Breast epithelium (tissue), 4 donors: ENCODE measurements at regions not wholly inside any gene's neighbourhood (a gene's known extent, or its start where the extent isn't known, plus 50 kb on each side); places are given as distances from the start of the nearest gene placed in this dataset.

Source experiments
- DNase-seq, 2 donors: peaks; one replicate each; pipeline ENCODE4 v3.0.0-alpha.2; 2019; ENCODE audit warnings: low spot score in 2 of 2
- H3K27ac ChIP-seq, 2 donors: fragments of 200-600 bp; sonication (generic) in 1 of 2; one replicate each; pipeline ENCODE4 v1.5.1; 2016 to 2019; ENCODE audit warnings: mild to moderate bottlenecking in 1 of 2
- H3K27me3 ChIP-seq, 2 donors: fragments of 200-600 bp; sonication (generic) in 1 of 2; one replicate each; pipeline versions ENCODE4 v1.5.1 to v1.6.0; 2017 to 2019; ENCODE audit warnings: control low read depth in 1 of 2, mild to moderate bottlenecking in 1 of 2
- H3K36me3 ChIP-seq: fragments of 200-600 bp; one replicate; pipeline ENCODE4 v1.5.1; 2019
- H3K4me1 ChIP-seq, 2 donors: fragments of 200-600 bp; sonication (generic); one replicate each; pipeline ENCODE4 v1.5.1; 2016 to 2019; ENCODE audit warnings: control low read depth in 1 of 2
- H3K4me3 ChIP-seq, 3 donors: fragments of 200-600 bp; sonication (generic); 1 replicate in 2 of 3; 2 replicates in 1 of 3; pipeline ENCODE4 v1.5.1; 2016 to 2019; ENCODE audit warnings: mild to moderate bottlenecking in 3 of 3, moderate library complexity in 2 of 3
- H3K9me3 ChIP-seq, 2 donors: fragments of 200-600 bp; sonication (generic) in 1 of 2; one replicate each; pipeline ENCODE4 v1.5.1; 2016 to 2019; ENCODE audit warnings: control low read depth in 1 of 2
- CTCF ChIP-seq, 3 donors: fragments of 450-650 bp; IDR thresholded peaks; one replicate each; pipeline ENCODE4 v1.5.1; 2016 to 2017; ENCODE audit warnings: antibody characterized with exemption in 3 of 3, mild to moderate bottlenecking in 3 of 3, moderate library complexity in 3 of 3
- POLR2A ChIP-seq: fragments of 450-650 bp; IDR thresholded peaks from one replicate; pipeline ENCODE4 v1.6.1; 2016; ENCODE audit warnings: antibody characterized with exemption, mild to moderate bottlenecking, moderate library complexity
- POLR2AphosphoS5 ChIP-seq, 3 donors: sonication (generic); formaldehyde crosslinking; IDR thresholded peaks; one replicate each; pipeline ENCODE4 v1.6.1; 2017; ENCODE audit warnings: antibody characterized with exemption in 3 of 3
- intact Hi-C: fragments of 100-400 bp; cut with DNase I; formaldehyde crosslinking; loops from one replicate; pipeline ENCODE4 v1.15.1; 2023; ENCODE audit warnings: low total_unique reads

GRCh38 chr11:45501392-45502225, 163.8 kb downstream of the CHST1 start:
- no peaks in the 10 kb centered on the region for H3K4me1 ChIP-seq
- intact Hi-C loops = no loop called here
- no peak for TF ChIP-seq POLR2AphosphoS5 (IDR thresholded peaks at IDR 0.05)
- no peak for TF ChIP-seq CTCF (IDR thresholded peaks at IDR 0.05)
- no peak for TF ChIP-seq POLR2A
- H3K36me3 ChIP-seq = no peaks in the 10 kb centered on the region
- H3K4me3 ChIP-seq = no peak overlapping the region
- DNase-seq = no peak
- H3K9me3 ChIP-seq = peaks cover 0 to 20% of the 10 kb centered on the region in 2 donors
- H3K27me3 ChIP-seq = peaks cover 0 to 4% of the 10 kb centered on the region in 2 donors
- H3K27ac ChIP-seq = no peak overlapping the region

- H3K9me3 ChIP-seq = peaks cover 0 to 20% of the 10 kb centered on the region in 2 donors
- no peaks in the 10 kb centered on the region for H3K36me3 ChIP-seq
- H3K27me3 ChIP-seq = peaks cover 0 to 4% of the 10 kb centered on the region in 2 donors
- H3K27ac ChIP-seq = no peak overlapping the region
- TF ChIP-seq POLR2A (no peak), POLR2AphosphoS5 (IDR thresholded peaks at IDR 0.05) (no peak), CTCF (IDR thresholded peaks at IDR 0.05) (no peak)
- H3K4me1 ChIP-seq = no peaks in the 10 kb centered on the region
- no peak for DNase-seq
- intact Hi-C loops = no loop called here
- H3K4me3 ChIP-seq = no peak overlapping the region
These were observed 165.0 kb downstream of the CHST1 start for GRCh38 chr11:45500451-45500850.

GRCh38 chr11:45494738-45495137, 170.7 kb downstream of the CHST1 start:
- H3K4me1 ChIP-seq = no peaks in the 10 kb centered on the region
- peaks cover 0 to 12% of the 10 kb centered on the region in 2 donors for H3K9me3 ChIP-seq
- no peak for DNase-seq
- H3K27ac ChIP-seq = no peak overlapping the region
- intact Hi-C loops = no loop called here
- no peak overlapping the region for H3K4me3 ChIP-seq
- no peaks in the 10 kb centered on the region for H3K36me3 ChIP-seq
- TF ChIP-seq POLR2AphosphoS5 (IDR thresholded peaks at IDR 0.05) = no peak
- no peaks in the 10 kb centered on the region for H3K27me3 ChIP-seq

- intact Hi-C loops = no loop called here
- TF ChIP-seq POLR2AphosphoS5 (IDR thresholded peaks at IDR 0.05) = no peak
- TF ChIP-seq POLR2A = no peak
- no peak for TF ChIP-seq CTCF (IDR thresholded peaks at IDR 0.05)
- Histone ChIP-seq H3K4me1 (no peaks in the 10 kb centered on the region), H3K4me3 (no peak overlapping the region), H3K36me3 (no peaks in the 10 kb centered on the region), H3K27me3 (peaks cover 0 to 3% of the 10 kb centered on the region in 2 donors), H3K9me3 (no peaks in the 10 kb centered on the region), H3K27ac (no peak overlapping the region)
- no peak for DNase-seq
These were observed 176.0 kb downstream of the CHST1 start for GRCh38 chr11:45489281-45489905.

GRCh38 chr11:45486461-45486860, 179.0 kb downstream of the CHST1 start:
- H3K4me1 ChIP-seq = no peaks in the 10 kb centered on the region
- no peaks in the 10 kb centered on the region for H3K36me3 ChIP-seq

More at GRCh38 chr11:45486461-45486860, 179.0 kb downstream of the CHST1 start:
- Histone ChIP-seq H3K9me3 (no peaks in the 10 kb centered on the region), H3K4me3 (no peak overlapping the region), H3K27ac (no peak overlapping the region), H3K27me3 (peaks cover 0 to 12% of the 10 kb centered on the region in 2 donors)
- intact Hi-C loops = no loop called here
- no peak for DNase-seq
- no peak for TF ChIP-seq CTCF (IDR thresholded peaks at IDR 0.05)
- TF ChIP-seq POLR2A = no peak
- no peak for TF ChIP-seq POLR2AphosphoS5 (IDR thresholded peaks at IDR 0.05)
